Keratinocyte (primary cell): ENCODE measurements at regions not wholly inside any gene's neighbourhood (a gene's known extent, or its start where the extent isn't known, plus 50 kb on each side); places are given as distances from the start of the nearest gene placed in this dataset.

Source experiments
- DNase-seq: peaks from one replicate; pipeline ENCODE4 v3.0.0-alpha.2; 2011; ENCODE audit warnings: low read depth, missing footprints, low spot score
- FAIRE-seq: peaks from 2 replicates; lab custom pipeline; 2011; peaks lifted over from hg19 to GRCh38; lab: Jason Lieb, UNC
- H2AFZ ChIP-seq: 2 replicates; pipeline ENCODE4 v1.6.0; 2012; ENCODE audit warnings: low read length, control low read depth, inconsistent platforms; ENCODE audit not compliant: control insufficient read depth
- H3K27ac ChIP-seq: 2 replicates; pipeline ENCODE4 v1.5.1; 2011; ENCODE audit warnings: low read length; ENCODE audit not compliant: control insufficient read depth, insufficient read depth
- H3K27me3 ChIP-seq: 3 replicates; pipeline ENCODE4 v1.6.0; 2011; ENCODE audit warnings: low read length; ENCODE audit not compliant: control insufficient read depth, insufficient read depth; ENCODE audit errors: extremely low read depth
- H3K36me3 ChIP-seq, 2 experiments: 2 replicates in 1 of 2; 3 replicates in 1 of 2; pipeline ENCODE4 v1.5.1; 2011; ENCODE audit warnings: low read length in 2 of 2, mild to moderate bottlenecking in 1 of 2; ENCODE audit not compliant: control insufficient read depth in 2 of 2, insufficient read depth in 2 of 2; ENCODE audit errors: extremely low read depth in 1 of 2
- H3K4me1 ChIP-seq: 3 replicates; pipeline ENCODE4 v1.5.1; 2011; ENCODE audit warnings: low read length; ENCODE audit not compliant: control insufficient read depth, insufficient read depth; ENCODE audit errors: extremely low read depth
- H3K4me2 ChIP-seq: 3 replicates; pipeline ENCODE4 v1.6.0; 2011; ENCODE audit warnings: low read depth, low read length; ENCODE audit not compliant: control insufficient read depth, insufficient read depth; ENCODE audit errors: extremely low read depth
- H3K4me3 ChIP-seq, 3 experiments: fragments of 200-600 bp in 1 of 3; sonication (generic) in 1 of 3; 2 replicates in 2 of 3; 3 replicates in 1 of 3; pipeline ENCODE4 v1.5.1; 2011 to 2016; ENCODE audit warnings: low read length in 3 of 3, mild to moderate bottlenecking in 3 of 3, control low read depth in 2 of 3, inconsistent platforms in 1 of 3, low read depth in 1 of 3, mixed read lengths in 1 of 3, mixed run types in 1 of 3, moderate library complexity in 1 of 3; ENCODE audit not compliant: control insufficient read depth in 2 of 3, insufficient read depth in 2 of 3; ENCODE audit errors: extremely low read depth in 1 of 3
- H3K79me2 ChIP-seq: 2 replicates; pipeline ENCODE4 v1.6.0; 2012; ENCODE audit warnings: low read length; ENCODE audit not compliant: control insufficient read depth, insufficient read depth
- H3K9ac ChIP-seq: 3 replicates; pipeline ENCODE4 v1.6.0; 2011; ENCODE audit warnings: low read length; ENCODE audit not compliant: control insufficient read depth, insufficient read depth; ENCODE audit errors: extremely low read depth
- H3K9me1 ChIP-seq: 3 replicates; pipeline ENCODE4 v1.6.0; 2011; ENCODE audit warnings: low read length; ENCODE audit not compliant: control insufficient read depth, insufficient read depth; ENCODE audit errors: extremely low read depth
- H3K9me3 ChIP-seq: 2 replicates; pipeline ENCODE4 v1.5.1; 2012; ENCODE audit warnings: low read depth, low read length; ENCODE audit not compliant: control insufficient read depth
- H4K20me1 ChIP-seq: 3 replicates; pipeline ENCODE4 v1.6.0; 2011; ENCODE audit warnings: low read length; ENCODE audit not compliant: control insufficient read depth, insufficient read depth; ENCODE audit errors: extremely low read depth
- EZH2 ChIP-seq: IDR thresholded peaks from one replicate; pipeline ENCODE4 v1.6.1; 2012; ENCODE audit warnings: inconsistent platforms, mild to moderate bottlenecking, low read length, moderate library complexity
- dilution Hi-C: fragments of 300-500 bp; cut with MboI; formaldehyde crosslinking; loops from one replicate; pipeline ENCODE4 v1.7.0; 2020; ENCODE audit warnings: low sequenced_read_pairs; ENCODE audit not compliant: extremely low pct_ligation_motif_present
- TF ChIP-seq, protein P1 (sequence below), 3 experiments: IDR thresholded peaks in 1 of 3; conservative IDR thresholded peaks in 1 of 3; optimal IDR thresholded peaks in 1 of 3; 2 replicates in 2 of 3; 3 replicates in 1 of 3; pipeline versions ENCODE3 to v1.5.1; 2011; ENCODE audit warnings: low read length in 3 of 3, mild to moderate bottlenecking in 3 of 3, moderate library complexity in 2 of 3, control low read depth in 1 of 3, inconsistent platforms in 1 of 3; ENCODE audit not compliant: insufficient read depth in 2 of 3; ENCODE audit errors: extremely low read depth in 1 of 3

DNA sequence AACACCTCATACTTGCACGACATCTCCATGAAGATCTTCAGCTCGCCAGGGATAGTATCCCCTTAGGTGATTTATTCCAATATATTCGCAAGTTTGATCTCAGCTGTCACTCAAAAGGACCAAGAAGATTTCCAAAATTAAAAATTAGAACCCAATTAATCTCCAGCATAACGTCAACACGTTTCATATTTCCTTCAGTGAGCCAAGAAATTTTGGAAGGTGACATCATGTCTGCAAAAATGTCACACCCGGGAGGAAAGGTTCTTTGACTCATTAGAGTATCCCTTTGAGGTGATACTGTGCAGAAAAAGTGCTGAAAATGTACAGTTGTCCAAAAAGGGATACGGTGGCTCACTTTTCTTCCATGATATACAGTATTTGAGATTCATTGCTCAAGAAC, 569.6 kb downstream of the EFNB2 start:
- H3K79me2 ChIP-seq = no peaks in the 10 kb centered on the region
- DNase-seq (no peak), FAIRE-seq (no peak)
- no peak overlapping the region for H3K4me2 ChIP-seq
- H3K27me3 ChIP-seq = no peaks in the 10 kb centered on the region
- no peaks in the 10 kb centered on the region for H4K20me1 ChIP-seq
- H3K36me3 ChIP-seq = no peaks in the 10 kb centered on the region
- no peak overlapping the region for H2AFZ ChIP-seq
- dilution Hi-C loops = no loop called here
- H3K9ac ChIP-seq = no peak overlapping the region
- H3K4me3 ChIP-seq = no peak overlapping the region
- H3K9me1 ChIP-seq = no peaks in the 10 kb centered on the region
- H3K9me3 ChIP-seq = no peaks in the 10 kb centered on the region
- no peak overlapping the region for H3K27ac ChIP-seq
- no peak for TF ChIP-seq EZH2
- TF ChIP-seq, protein P1, sequence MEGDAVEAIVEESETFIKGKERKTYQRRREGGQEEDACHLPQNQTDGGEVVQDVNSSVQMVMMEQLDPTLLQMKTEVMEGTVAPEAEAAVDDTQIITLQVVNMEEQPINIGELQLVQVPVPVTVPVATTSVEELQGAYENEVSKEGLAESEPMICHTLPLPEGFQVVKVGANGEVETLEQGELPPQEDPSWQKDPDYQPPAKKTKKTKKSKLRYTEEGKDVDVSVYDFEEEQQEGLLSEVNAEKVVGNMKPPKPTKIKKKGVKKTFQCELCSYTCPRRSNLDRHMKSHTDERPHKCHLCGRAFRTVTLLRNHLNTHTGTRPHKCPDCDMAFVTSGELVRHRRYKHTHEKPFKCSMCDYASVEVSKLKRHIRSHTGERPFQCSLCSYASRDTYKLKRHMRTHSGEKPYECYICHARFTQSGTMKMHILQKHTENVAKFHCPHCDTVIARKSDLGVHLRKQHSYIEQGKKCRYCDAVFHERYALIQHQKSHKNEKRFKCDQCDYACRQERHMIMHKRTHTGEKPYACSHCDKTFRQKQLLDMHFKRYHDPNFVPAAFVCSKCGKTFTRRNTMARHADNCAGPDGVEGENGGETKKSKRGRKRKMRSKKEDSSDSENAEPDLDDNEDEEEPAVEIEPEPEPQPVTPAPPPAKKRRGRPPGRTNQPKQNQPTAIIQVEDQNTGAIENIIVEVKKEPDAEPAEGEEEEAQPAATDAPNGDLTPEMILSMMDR (optimal IDR thresholded peaks at IDR 0.05 in 1 of 3, IDR thresholded peaks at IDR 0.05 in 1 of 3, conservative IDR thresholded peaks at IDR 0.05 in 1 of 3; ENCODE audit: extremely low read depth in 1 of 3, insufficient read depth in 2 of 3, low read length in 3 of 3) = no peak
- no peaks in the 10 kb centered on the region for H3K4me1 ChIP-seq

DNA sequence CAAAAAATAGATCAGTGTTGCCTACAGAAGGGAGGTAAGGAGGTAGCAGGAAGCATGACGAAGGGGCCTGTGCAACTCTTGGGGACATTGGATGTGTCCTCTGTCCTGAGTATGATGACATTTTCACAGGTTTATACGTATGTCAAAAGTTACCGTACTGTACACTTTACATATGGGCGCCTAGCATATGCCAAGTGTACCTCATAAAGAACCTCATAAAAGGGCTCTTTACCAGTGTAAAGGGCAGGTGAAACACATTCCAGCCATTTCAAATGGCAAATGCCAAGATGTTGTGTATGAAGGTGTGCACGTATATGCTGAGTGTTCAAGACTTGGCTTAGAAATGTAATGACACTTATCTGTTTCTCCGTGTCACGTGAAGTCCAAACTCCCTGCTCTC, 573.4 kb downstream of the EFNB2 start:
- Histone ChIP-seq H3K4me3 (no peak overlapping the region), H3K27ac (no peak overlapping the region), H3K27me3 (no peaks in the 10 kb centered on the region), H2AFZ (no peak overlapping the region), H3K79me2 (no peaks in the 10 kb centered on the region), H3K9me1 (no peaks in the 10 kb centered on the region), H3K9me3 (no peaks in the 10 kb centered on the region), H3K4me1 (no peaks in the 10 kb centered on the region), H3K36me3 (no peaks in the 10 kb centered on the region), H3K4me2 (no peak overlapping the region), H4K20me1 (no peaks in the 10 kb centered on the region), H3K9ac (no peak overlapping the region)
- FAIRE-seq = no peak
- dilution Hi-C loops = no loop called here
- no peak for DNase-seq
- TF ChIP-seq EZH2 = no peak
- TF ChIP-seq, protein P1 (optimal IDR thresholded peaks at IDR 0.05 in 1 of 3, IDR thresholded peaks at IDR 0.05 in 1 of 3, conservative IDR thresholded peaks at IDR 0.05 in 1 of 3; ENCODE audit: extremely low read depth in 1 of 3, insufficient read depth in 2 of 3, low read length in 3 of 3) = no peak
